Neural cell (in vitro differentiated cells): ENCODE measurements at regions not wholly inside any gene's neighbourhood (a gene's known extent, or its start where the extent isn't known, plus 50 kb on each side); places are given as distances from the start of the nearest gene placed in this dataset.

Experiments used
- CTCF ChIP-seq: fragments of 450-650 bp; IDR thresholded peaks from 2 replicates; pipeline ENCODE4 v1.5.1; 2014; ENCODE audit warnings: antibody characterized with exemption, mild to moderate bottlenecking, moderate library complexity; ENCODE audit not compliant: poor library complexity, severe bottlenecking
- EP300 ChIP-seq: fragments of 450-650 bp; conservative IDR thresholded peaks from 2 replicates; pipeline ENCODE4 v1.6.1; 2014; ENCODE audit warnings: antibody characterized with exemption, mild to moderate bottlenecking, moderate library complexity; ENCODE audit not compliant: poor library complexity, severe bottlenecking
- MXI1 ChIP-seq: fragments of 450-650 bp; conservative IDR thresholded peaks from 2 replicates; pipeline ENCODE4 v1.6.1; 2014; ENCODE audit warnings: antibody characterized with exemption, mild to moderate bottlenecking; ENCODE audit not compliant: poor library complexity, severe bottlenecking
- POLR2AphosphoS5 ChIP-seq: IDR thresholded peaks from 2 replicates; pipeline ENCODE4 v1.6.1; 2012
- REST ChIP-seq: IDR thresholded peaks from 2 replicates; pipeline ENCODE4 v1.6.1; 2012; ENCODE audit warnings: borderline replicate concordance
- SMC3 ChIP-seq: fragments of 450-650 bp; conservative IDR thresholded peaks from 2 replicates; pipeline ENCODE4 v1.6.1; 2014; ENCODE audit warnings: antibody characterized with exemption, mild to moderate bottlenecking, moderate library complexity; ENCODE audit not compliant: poor library complexity

- TF ChIP-seq CTCF (no peak), POLR2AphosphoS5 (no peak), REST (no peak), MXI1 (no peak), EP300 (no peak), SMC3 (no peak)
Observed at GRCh38 chr3:153426344-153426743, 264.3 kb downstream of the RAP2B start.
